ENCODE measurements at regions not wholly inside any gene's neighbourhood (a gene's known extent, or its start where the extent isn't known, plus 50 kb on each side); places are given as distances from the start of the nearest gene placed in this dataset.

- TF ChIP-seq, protein P1, sequence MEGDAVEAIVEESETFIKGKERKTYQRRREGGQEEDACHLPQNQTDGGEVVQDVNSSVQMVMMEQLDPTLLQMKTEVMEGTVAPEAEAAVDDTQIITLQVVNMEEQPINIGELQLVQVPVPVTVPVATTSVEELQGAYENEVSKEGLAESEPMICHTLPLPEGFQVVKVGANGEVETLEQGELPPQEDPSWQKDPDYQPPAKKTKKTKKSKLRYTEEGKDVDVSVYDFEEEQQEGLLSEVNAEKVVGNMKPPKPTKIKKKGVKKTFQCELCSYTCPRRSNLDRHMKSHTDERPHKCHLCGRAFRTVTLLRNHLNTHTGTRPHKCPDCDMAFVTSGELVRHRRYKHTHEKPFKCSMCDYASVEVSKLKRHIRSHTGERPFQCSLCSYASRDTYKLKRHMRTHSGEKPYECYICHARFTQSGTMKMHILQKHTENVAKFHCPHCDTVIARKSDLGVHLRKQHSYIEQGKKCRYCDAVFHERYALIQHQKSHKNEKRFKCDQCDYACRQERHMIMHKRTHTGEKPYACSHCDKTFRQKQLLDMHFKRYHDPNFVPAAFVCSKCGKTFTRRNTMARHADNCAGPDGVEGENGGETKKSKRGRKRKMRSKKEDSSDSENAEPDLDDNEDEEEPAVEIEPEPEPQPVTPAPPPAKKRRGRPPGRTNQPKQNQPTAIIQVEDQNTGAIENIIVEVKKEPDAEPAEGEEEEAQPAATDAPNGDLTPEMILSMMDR (IDR thresholded peaks at IDR 0.05 in 8 of 11, conservative IDR thresholded peaks at IDR 0.05 in 3 of 11) = no peak
- TF ChIP-seq POLR2AphosphoS5 (IDR thresholded peaks at IDR 0.05) (no peak), POLR2A (IDR thresholded peaks at IDR 0.05) (no peak)
Observed at GRCh38 chrX:151081016-151081415, 95.4 kb upstream of the GPR50 start.

Measured in spleen (tissue), 7 donors.